GM12864 (cell line): ENCODE measurements at regions not wholly inside any gene's neighbourhood (a gene's known extent, or its start where the extent isn't known, plus 50 kb on each side); places are given as distances from the start of the nearest gene placed in this dataset.
A peak's percentile ranks its signal among the peaks of the same experiment; 100 is the strongest.

ENCODE experiments used
- DNase-seq: peaks from one replicate; pipeline ENCODE4 v3.0.0-alpha.2; 2011; ENCODE audit warnings: low read depth
- H3K4me3 ChIP-seq: 2 replicates; pipeline ENCODE4 v1.5.1; 2011; ENCODE audit warnings: mild to moderate bottlenecking, low read depth, low read length, control low read depth
- TF ChIP-seq, protein P1 (sequence below): IDR thresholded peaks from 2 replicates; pipeline ENCODE4 v1.5.1; 2011; ENCODE audit warnings: low read depth, mild to moderate bottlenecking, moderate library complexity, low read length, control low read depth, inconsistent platforms; ENCODE audit errors: missing control alignments

DNA sequence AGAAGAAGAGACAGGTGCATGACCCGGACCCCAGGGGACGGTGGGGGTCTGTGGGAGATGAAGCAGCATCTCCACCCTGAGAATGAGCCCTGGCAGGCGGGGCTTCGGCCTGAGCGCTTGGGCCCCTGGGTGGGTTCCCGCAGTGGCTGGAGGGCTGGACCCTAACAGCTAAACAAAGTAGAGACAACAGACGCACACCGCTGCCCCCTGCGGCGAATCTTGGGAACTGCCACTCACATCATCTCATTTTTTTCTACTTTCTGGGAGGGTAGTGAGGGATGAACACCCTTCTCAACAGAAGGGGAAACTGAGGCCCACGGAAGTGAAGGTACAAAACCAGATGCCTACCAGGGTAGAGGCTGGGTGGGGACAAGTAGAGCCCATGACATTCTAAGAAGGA is 104.7 kb downstream of the RFLNA start:
- no peak for DNase-seq
- TF ChIP-seq, protein P1, sequence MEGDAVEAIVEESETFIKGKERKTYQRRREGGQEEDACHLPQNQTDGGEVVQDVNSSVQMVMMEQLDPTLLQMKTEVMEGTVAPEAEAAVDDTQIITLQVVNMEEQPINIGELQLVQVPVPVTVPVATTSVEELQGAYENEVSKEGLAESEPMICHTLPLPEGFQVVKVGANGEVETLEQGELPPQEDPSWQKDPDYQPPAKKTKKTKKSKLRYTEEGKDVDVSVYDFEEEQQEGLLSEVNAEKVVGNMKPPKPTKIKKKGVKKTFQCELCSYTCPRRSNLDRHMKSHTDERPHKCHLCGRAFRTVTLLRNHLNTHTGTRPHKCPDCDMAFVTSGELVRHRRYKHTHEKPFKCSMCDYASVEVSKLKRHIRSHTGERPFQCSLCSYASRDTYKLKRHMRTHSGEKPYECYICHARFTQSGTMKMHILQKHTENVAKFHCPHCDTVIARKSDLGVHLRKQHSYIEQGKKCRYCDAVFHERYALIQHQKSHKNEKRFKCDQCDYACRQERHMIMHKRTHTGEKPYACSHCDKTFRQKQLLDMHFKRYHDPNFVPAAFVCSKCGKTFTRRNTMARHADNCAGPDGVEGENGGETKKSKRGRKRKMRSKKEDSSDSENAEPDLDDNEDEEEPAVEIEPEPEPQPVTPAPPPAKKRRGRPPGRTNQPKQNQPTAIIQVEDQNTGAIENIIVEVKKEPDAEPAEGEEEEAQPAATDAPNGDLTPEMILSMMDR = peak; percentile 82
- H3K4me3 ChIP-seq = no peak overlapping the region

DNA sequence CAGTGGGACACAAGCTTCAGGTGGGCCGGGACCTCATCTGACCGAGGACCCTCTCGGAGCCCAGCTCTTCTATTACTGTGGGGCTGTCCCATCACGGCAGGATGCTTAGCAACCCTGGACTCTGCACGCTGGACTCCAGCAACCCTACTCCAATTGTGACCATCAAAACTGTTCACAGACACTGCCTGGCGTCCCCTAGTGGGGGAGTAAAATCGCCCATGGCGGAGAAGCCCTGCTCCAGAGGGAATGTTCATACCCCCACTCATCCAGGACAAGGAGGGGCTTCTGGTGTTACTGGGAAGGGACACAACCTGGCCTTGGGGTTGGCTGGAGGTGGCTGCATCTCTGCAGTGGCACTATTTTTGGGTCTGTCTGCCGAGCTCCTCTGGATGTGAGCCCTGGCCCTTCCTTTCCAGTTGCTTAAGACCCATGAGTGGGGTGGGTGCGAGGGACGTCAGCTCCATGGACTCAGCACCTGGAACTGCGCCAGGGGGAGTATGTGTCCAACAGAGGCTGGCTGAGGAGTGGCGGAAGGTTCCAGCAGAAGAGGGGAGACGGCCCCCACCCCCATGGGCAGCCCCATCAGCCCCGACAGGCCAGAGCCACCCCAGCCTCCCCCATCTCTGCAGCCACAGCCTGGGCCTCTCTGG is 103.8 kb downstream of the RFLNA start:
- TF ChIP-seq, protein P1 = no peak
- DNase-seq = no peak
- H3K4me3 ChIP-seq = no peak overlapping the region

DNA sequence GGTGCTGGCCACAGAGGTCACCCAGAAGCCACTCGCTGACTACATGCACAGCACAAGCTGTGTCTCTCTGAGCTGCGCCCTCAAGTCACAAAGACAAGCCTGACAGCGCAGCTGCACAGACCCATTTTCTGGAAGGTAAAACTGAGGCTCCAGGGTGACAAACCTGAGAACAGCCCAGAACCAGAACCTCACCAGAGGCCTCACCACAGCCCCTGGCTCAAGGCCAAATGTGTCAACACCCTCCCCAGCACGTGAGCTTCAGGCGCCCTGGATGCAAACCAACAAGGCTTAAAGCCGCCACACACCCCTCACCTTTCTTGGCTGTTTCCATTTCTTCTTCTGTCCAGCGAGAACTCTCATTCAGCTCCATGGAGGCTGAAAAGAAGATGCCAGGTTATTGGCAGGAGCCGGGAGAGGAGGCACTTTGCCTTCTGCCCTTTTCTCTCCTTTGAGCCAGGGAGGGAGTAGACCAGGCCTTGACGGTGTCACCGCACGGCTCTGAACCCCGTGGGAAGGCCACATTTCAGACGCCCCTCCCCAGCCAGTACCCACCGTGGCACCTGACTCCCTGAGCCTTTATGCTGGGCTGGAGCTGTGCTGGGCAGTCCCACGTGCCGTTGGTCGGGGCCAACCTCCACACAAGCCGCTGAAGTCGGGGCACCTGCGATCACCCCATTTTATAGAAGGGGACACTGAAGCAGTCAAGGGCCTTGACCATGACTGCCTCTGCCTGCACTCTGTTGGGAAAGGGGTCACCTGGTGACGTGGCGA is 103.1 kb downstream of the RFLNA start:
- no peak for DNase-seq
- TF ChIP-seq, protein P1 = no peak
- H3K4me3 ChIP-seq = no peak overlapping the region

DNA sequence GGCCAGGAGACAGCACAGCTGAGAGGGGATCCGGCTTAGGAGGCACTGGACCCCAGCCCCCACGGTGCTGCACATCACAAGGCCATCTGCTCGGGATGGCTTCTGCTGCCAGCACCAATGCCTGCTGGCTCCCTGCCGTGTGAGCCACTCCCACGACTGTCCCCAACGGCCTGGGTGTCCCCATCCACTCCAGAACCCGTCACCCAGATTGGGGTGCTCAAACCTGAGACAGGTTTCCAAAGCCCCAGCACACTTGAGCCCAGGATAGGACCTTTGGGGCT is 102.4 kb downstream of the RFLNA start:
- TF ChIP-seq, protein P1 = no peak
- no peak overlapping the region for H3K4me3 ChIP-seq
- no peak for DNase-seq

DNA sequence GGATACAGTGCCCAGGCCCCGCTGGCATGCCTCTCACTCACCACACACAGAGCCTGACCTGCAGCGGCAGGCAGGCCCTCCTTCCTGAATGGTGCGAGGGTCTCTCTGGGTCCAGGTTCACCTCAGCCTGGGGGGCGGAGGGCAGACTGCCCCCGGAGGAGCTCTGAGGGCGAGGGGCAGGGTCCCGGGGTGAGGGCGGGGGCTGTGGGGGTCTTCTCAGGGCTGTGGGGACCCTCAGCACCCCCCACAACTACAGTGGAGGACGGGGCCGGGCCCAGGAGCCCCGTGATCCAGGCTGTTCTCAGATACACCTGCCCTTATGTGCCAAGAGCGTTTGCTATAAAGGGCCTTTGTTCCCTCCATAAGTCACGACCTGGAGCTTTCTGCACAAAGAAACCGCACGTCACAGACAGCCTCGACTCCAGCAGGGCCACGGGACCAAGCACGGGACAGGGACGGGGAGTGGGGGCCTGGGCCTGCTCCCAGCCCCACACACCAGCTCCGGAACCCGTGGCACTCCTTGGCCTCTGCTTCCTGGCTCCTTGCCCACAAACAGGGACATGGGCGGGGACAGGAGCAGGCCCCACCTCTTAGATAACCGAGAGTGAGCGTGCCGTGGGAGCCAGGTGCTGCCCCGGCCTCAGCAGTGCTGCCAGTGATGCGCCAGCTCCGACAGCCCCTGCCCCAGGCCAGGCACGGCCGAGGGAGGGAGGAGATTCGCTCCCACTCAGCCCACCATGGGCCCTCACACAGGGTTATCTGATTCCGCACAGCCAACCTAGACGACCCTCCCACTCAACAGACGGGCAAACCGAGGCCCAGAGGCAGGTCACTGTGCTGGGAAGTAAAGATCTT is 101.9 kb downstream of the RFLNA start:
- DNase-seq = no peak
- H3K4me3 ChIP-seq = no peak overlapping the region
- TF ChIP-seq, protein P1 = no peak

DNA sequence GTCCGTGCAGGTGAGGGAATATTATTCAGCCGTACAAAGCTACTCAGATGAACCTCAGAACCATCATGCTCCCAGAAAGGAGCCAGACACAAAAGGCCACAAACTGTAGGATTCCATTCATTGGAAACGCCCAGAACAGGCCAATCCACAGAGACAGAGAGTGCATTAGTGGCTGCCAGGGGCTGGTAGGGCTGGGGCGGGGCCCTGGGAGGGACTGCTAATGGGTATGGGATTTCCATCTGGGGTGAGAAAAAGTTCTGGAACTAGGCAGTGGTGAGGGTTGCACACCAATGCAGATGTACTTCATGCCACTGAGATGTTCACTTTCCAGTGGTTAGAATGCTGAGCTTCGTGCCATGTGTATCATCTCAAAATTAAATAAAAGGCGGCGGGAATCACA is 101.1 kb downstream of the RFLNA start:
- DNase-seq = no peak
- TF ChIP-seq, protein P1 = no peak
- no peak overlapping the region for H3K4me3 ChIP-seq
